ENCODE measurements at regions not wholly inside any gene's neighbourhood (a gene's known extent, or its start where the extent isn't known, plus 50 kb on each side); places are given as distances from the start of the nearest gene placed in this dataset.

DNA sequence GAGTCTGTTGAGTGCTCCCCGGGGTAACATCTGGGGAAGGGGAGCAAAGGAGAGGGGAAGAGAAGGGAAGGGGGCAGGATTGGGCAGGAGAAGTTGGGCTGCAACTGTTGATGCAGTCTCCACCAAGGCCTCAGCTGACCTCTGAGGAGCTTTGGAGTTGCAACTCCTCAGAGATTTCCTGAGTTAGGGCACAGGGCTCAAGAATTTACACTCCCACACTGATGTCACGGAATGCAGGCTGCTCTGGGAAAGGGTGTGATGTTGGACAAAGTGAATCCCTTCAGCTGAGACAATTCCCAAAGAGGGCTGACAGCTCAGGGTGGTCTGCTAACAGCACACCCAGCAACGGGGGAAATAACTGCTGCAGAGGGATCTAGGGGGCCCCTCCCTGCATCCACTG lies 295.6 kb downstream of the PCNX1 start:
- no peak for DNase-seq
- ATAC-seq: no peak
- no peak overlapping the region for H3K4me3 ChIP-seq
- TF ChIP-seq, protein P1, sequence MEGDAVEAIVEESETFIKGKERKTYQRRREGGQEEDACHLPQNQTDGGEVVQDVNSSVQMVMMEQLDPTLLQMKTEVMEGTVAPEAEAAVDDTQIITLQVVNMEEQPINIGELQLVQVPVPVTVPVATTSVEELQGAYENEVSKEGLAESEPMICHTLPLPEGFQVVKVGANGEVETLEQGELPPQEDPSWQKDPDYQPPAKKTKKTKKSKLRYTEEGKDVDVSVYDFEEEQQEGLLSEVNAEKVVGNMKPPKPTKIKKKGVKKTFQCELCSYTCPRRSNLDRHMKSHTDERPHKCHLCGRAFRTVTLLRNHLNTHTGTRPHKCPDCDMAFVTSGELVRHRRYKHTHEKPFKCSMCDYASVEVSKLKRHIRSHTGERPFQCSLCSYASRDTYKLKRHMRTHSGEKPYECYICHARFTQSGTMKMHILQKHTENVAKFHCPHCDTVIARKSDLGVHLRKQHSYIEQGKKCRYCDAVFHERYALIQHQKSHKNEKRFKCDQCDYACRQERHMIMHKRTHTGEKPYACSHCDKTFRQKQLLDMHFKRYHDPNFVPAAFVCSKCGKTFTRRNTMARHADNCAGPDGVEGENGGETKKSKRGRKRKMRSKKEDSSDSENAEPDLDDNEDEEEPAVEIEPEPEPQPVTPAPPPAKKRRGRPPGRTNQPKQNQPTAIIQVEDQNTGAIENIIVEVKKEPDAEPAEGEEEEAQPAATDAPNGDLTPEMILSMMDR (IDR thresholded peaks at IDR 0.05): no peak
- no peak for TF ChIP-seq POLR2A (IDR thresholded peaks at IDR 0.05)
- no peaks in the 10 kb centered on the region for H3K27me3 ChIP-seq
- peaks cover 9% of the 10 kb centered on the region for H3K4me1 ChIP-seq
- no peaks in the 10 kb centered on the region for H3K36me3 ChIP-seq (replicated peaks in 1 of 2; ENCODE audit: insufficient read depth in 1 of 2, low read depth in 2 of 2)
- H3K9me3 ChIP-seq: no peaks in the 10 kb centered on the region
- H3K27ac ChIP-seq: no peak overlapping the region
- WGBS, 2 donors: 51 to 55% methylated on average over 3 of the region's 3 CpGs
- intact Hi-C loops (cut with DNase I): no loop called here

DNA sequence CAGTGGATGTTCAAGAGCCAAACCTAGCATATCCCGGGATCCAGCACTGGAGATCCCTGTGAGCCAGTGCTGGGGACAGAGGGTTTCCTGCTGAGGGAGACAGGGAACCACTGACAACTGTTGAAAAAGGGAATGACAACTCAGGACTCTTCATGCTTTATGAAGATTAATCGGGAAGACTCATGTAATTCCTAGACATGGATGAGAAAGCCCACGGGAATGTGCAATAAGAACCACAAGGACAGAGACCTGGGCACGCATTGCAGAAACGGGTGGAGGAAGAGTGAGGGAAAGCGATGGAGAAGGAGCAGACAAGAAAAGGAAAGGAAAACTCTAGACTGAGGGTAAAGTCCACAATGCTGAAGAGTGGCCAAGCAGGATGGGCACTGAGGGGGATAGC lies 296.0 kb downstream of the PCNX1 start:
- WGBS, 2 donors: 77 to 78% methylated on average over 6 of the region's 6 CpGs
- no peaks in the 10 kb centered on the region for H3K27me3 ChIP-seq
- no peak for TF ChIP-seq POLR2A (IDR thresholded peaks at IDR 0.05)
- TF ChIP-seq, protein P1 (IDR thresholded peaks at IDR 0.05): no peak
- DNase-seq: no peak
- H3K27ac ChIP-seq: no peak overlapping the region
- H3K4me1 ChIP-seq: peaks cover 9% of the 10 kb centered on the region
- ATAC-seq: no peak
- H3K4me3 ChIP-seq: no peak overlapping the region
- no peaks in the 10 kb centered on the region for H3K36me3 ChIP-seq (replicated peaks in 1 of 2; ENCODE audit: insufficient read depth in 1 of 2, low read depth in 2 of 2)
- intact Hi-C loops (cut with DNase I): no loop called here
- no peaks in the 10 kb centered on the region for H3K9me3 ChIP-seq

GRCh38 chr14:71204231-71204630 lies 297.0 kb downstream of the PCNX1 start:
- Histone ChIP-seq H3K36me3 (replicated peaks in 1 of 2; ENCODE audit: insufficient read depth in 1 of 2, low read depth in 2 of 2) (no peaks in the 10 kb centered on the region), H3K4me3 (no peak overlapping the region), H3K27me3 (no peaks in the 10 kb centered on the region), H3K4me1 (peaks cover 9% of the 10 kb centered on the region), H3K9me3 (no peaks in the 10 kb centered on the region), H3K27ac (no peak overlapping the region)
- intact Hi-C loops (cut with DNase I): no loop called here
- DNase-seq: no peak
- TF ChIP-seq, protein P1 (IDR thresholded peaks at IDR 0.05): no peak
- TF ChIP-seq POLR2A (IDR thresholded peaks at IDR 0.05): no peak
- no peak for ATAC-seq
- 41 to 43% methylated on average over 2 of the region's 2 CpGs for WGBS, 2 donors

DNA sequence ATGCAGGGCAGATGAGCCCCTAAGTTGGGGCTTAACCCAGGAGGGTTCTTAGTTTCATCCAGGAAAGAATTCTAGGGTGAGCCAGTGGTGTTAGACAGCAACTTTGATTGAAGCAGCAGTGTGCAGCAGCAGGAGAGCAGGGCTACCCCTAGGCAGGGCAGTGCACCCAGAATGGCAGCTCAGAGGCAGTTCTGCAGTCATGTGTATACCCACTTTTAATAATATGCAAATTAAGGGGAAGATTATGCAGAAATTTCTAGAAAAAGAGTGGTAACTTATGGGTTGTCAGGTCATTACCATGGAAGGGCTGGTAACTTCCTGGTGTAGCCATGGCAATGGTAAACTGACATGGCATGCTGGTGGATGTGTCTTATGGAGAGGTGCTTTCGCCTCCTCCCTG lies 297.5 kb downstream of the PCNX1 start:
- Histone ChIP-seq H3K9me3 (no peaks in the 10 kb centered on the region), H3K4me3 (no peak overlapping the region), H3K27me3 (no peaks in the 10 kb centered on the region), H3K27ac (no peak overlapping the region), H3K36me3 (replicated peaks in 1 of 2; ENCODE audit: insufficient read depth in 1 of 2, low read depth in 2 of 2) (no peaks in the 10 kb centered on the region), H3K4me1 (peaks cover 9% of the 10 kb centered on the region)
- no peak for DNase-seq
- TF ChIP-seq, protein P1 (IDR thresholded peaks at IDR 0.05): no peak
- TF ChIP-seq POLR2A (IDR thresholded peaks at IDR 0.05): no peak
- WGBS, 2 donors: 93 to 100% methylated on average over 1 of the region's 1 CpG
- intact Hi-C loops (cut with DNase I): no loop called here
- no peak for ATAC-seq

- Histone ChIP-seq H3K4me1 (peaks cover 9% of the 10 kb centered on the region), H3K27ac (no peak overlapping the region), H3K9me3 (no peaks in the 10 kb centered on the region), H3K27me3 (no peaks in the 10 kb centered on the region), H3K36me3 (replicated peaks in 1 of 2; ENCODE audit: insufficient read depth in 1 of 2, low read depth in 2 of 2) (no peaks in the 10 kb centered on the region), H3K4me3 (no peak overlapping the region)
- 83 to 94% methylated on average over 2 of the region's 2 CpGs for WGBS, 2 donors
- intact Hi-C loops (cut with DNase I): no loop called here
- ATAC-seq: no peak
- DNase-seq: no peak
- TF ChIP-seq, protein P1 (IDR thresholded peaks at IDR 0.05): no peak
Observed at GRCh38 chr14:71206123-71206522, 298.9 kb downstream of the PCNX1 start.

Data from body of pancreas (tissue), 4 donors.